ACC112 (cell line): ENCODE measurements at regions not wholly inside any gene's neighbourhood (a gene's known extent, or its start where the extent isn't known, plus 50 kb on each side); places are given as distances from the start of the nearest gene placed in this dataset.

ENCODE experiments used
- H2AFZ ChIP-seq: fragments of 200-600 bp; sonication (generic); one replicate; pipeline ENCODE4 v1.6.0; 2017; ENCODE audit warnings: antibody characterized with exemption, low read length; ENCODE audit not compliant: unreplicated experiment
- H3K27ac ChIP-seq: fragments of 200-600 bp; sonication (generic); 2 replicates; pipeline ENCODE4 v1.5.1; 2014; ENCODE audit warnings: low read depth, mild to moderate bottlenecking, antibody characterized with exemption, low read length, moderate library complexity
- H3K27me3 ChIP-seq: fragments of 200-600 bp; sonication (generic); 2 replicates; pipeline ENCODE4 v1.6.1; 2014; ENCODE audit warnings: mild to moderate bottlenecking, antibody characterized with exemption, low read length, moderate library complexity, mixed read lengths; ENCODE audit not compliant: insufficient read depth
- H3K36me3 ChIP-seq: fragments of 200-600 bp; sonication (generic); 2 replicates; pipeline ENCODE4 v1.6.1; 2016; ENCODE audit warnings: mild to moderate bottlenecking, antibody characterized with exemption, low read length, moderate library complexity, mixed read lengths; ENCODE audit not compliant: insufficient read depth
- H3K4me1 ChIP-seq: fragments of 200-600 bp; sonication (generic); one replicate; pipeline ENCODE4 v1.6.1; 2016; ENCODE audit warnings: low read length, mixed read lengths; ENCODE audit not compliant: insufficient read depth, unreplicated experiment, control insufficient read depth
- H3K4me3 ChIP-seq: fragments of 200-600 bp; sonication (generic); 2 replicates; pipeline ENCODE4 v1.5.1; 2014; ENCODE audit warnings: mild to moderate bottlenecking, low read depth, low read length
- H3K79me2 ChIP-seq: fragments of 200-600 bp; sonication (generic); one replicate; pipeline ENCODE4 v1.6.0; 2016; ENCODE audit warnings: low read length; ENCODE audit not compliant: control insufficient read depth, unreplicated experiment, insufficient read depth

- Histone ChIP-seq H3K36me3 (no peaks in the 10 kb centered on the region), H3K79me2 (no peaks in the 10 kb centered on the region), H2AFZ (no peak overlapping the region), H3K4me1 (no peaks in the 10 kb centered on the region), H3K27ac (no peak overlapping the region), H3K27me3 (no peaks in the 10 kb centered on the region), H3K4me3 (no peak overlapping the region)
Measured at GRCh38 chr3:81968658-81969057, 207.2 kb upstream of the GBE1 start.

GRCh38 chr3:81967393-81967792 lies 205.9 kb upstream of the GBE1 start:
- Histone ChIP-seq H3K36me3 (no peaks in the 10 kb centered on the region), H3K4me1 (no peaks in the 10 kb centered on the region), H3K79me2 (no peaks in the 10 kb centered on the region), H3K4me3 (no peak overlapping the region), H3K27ac (no peak overlapping the region), H2AFZ (no peak overlapping the region), H3K27me3 (no peaks in the 10 kb centered on the region)

- Histone ChIP-seq H3K36me3 (no peaks in the 10 kb centered on the region), H3K4me3 (no peak overlapping the region), H3K27me3 (no peaks in the 10 kb centered on the region), H3K4me1 (no peaks in the 10 kb centered on the region), H3K79me2 (no peaks in the 10 kb centered on the region), H2AFZ (no peak overlapping the region), H3K27ac (no peak overlapping the region)
Measured at GRCh38 chr3:81965696-81966095, 204.3 kb upstream of the GBE1 start.

- H3K27ac ChIP-seq = no peak overlapping the region
- H3K4me3 ChIP-seq = no peak overlapping the region
- no peaks in the 10 kb centered on the region for H3K4me1 ChIP-seq
- H2AFZ ChIP-seq = no peak overlapping the region
- H3K27me3 ChIP-seq = no peaks in the 10 kb centered on the region
- H3K79me2 ChIP-seq = no peaks in the 10 kb centered on the region
- H3K36me3 ChIP-seq = no peaks in the 10 kb centered on the region
Measured at GRCh38 chr3:81962396-81962795, 201.0 kb upstream of the GBE1 start.

- Histone ChIP-seq H3K79me2 (no peaks in the 10 kb centered on the region), H3K36me3 (no peaks in the 10 kb centered on the region), H2AFZ (no peak overlapping the region), H3K4me1 (no peaks in the 10 kb centered on the region), H3K27me3 (no peaks in the 10 kb centered on the region), H3K27ac (no peak overlapping the region), H3K4me3 (no peak overlapping the region)
Measured at GRCh38 chr3:81958972-81959640, 197.7 kb upstream of the GBE1 start.

- H3K4me3 ChIP-seq = peak overlapping the region; percentile 50
- H3K36me3 ChIP-seq = no peaks in the 10 kb centered on the region
- H3K4me1 ChIP-seq = no peaks in the 10 kb centered on the region
- H2AFZ ChIP-seq = peak overlapping the region; percentile 6
- H3K79me2 ChIP-seq = no peaks in the 10 kb centered on the region
- no peaks in the 10 kb centered on the region for H3K27me3 ChIP-seq
- H3K27ac ChIP-seq = no peak overlapping the region
Measured at GRCh38 chr3:81955878-81956277, 194.4 kb upstream of the GBE1 start.

- Histone ChIP-seq H3K4me1 (no peaks in the 10 kb centered on the region), H3K79me2 (no peaks in the 10 kb centered on the region), H3K4me3 (no peak overlapping the region), H2AFZ (no peak overlapping the region), H3K27ac (no peak overlapping the region), H3K36me3 (no peaks in the 10 kb centered on the region), H3K27me3 (no peaks in the 10 kb centered on the region)
Measured at GRCh38 chr3:81953111-81953510, 191.7 kb upstream of the GBE1 start.

GRCh38 chr3:81952141-81952540 lies 190.7 kb upstream of the GBE1 start:
- no peak overlapping the region for H3K4me3 ChIP-seq
- H2AFZ ChIP-seq = no peak overlapping the region

GRCh38 chr3:81951636-81952035 lies 190.2 kb upstream of the GBE1 start:
- H3K27me3 ChIP-seq = no peaks in the 10 kb centered on the region
- H3K36me3 ChIP-seq = no peaks in the 10 kb centered on the region
- no peaks in the 10 kb centered on the region for H3K79me2 ChIP-seq
- no peak overlapping the region for H3K4me3 ChIP-seq
- no peak overlapping the region for H2AFZ ChIP-seq
- H3K4me1 ChIP-seq = no peaks in the 10 kb centered on the region
- no peak overlapping the region for H3K27ac ChIP-seq

More at GRCh38 chr3:81952141-81952540, 190.7 kb upstream of the GBE1 start:
- Histone ChIP-seq H3K36me3 (no peaks in the 10 kb centered on the region), H3K4me1 (no peaks in the 10 kb centered on the region), H3K79me2 (no peaks in the 10 kb centered on the region), H3K27ac (no peak overlapping the region), H3K27me3 (no peaks in the 10 kb centered on the region)

GRCh38 chr3:81951106-81951505 lies 189.7 kb upstream of the GBE1 start:
- H3K4me1 ChIP-seq = no peaks in the 10 kb centered on the region
- H3K79me2 ChIP-seq = no peaks in the 10 kb centered on the region
- no peak overlapping the region for H3K27ac ChIP-seq
- H2AFZ ChIP-seq = no peak overlapping the region
- H3K27me3 ChIP-seq = no peaks in the 10 kb centered on the region
- H3K36me3 ChIP-seq = no peaks in the 10 kb centered on the region
- H3K4me3 ChIP-seq = no peak overlapping the region

GRCh38 chr3:81947359-81947758 lies 185.9 kb upstream of the GBE1 start:
- no peak overlapping the region for H3K4me3 ChIP-seq
- no peaks in the 10 kb centered on the region for H3K36me3 ChIP-seq
- no peaks in the 10 kb centered on the region for H3K27me3 ChIP-seq
- H3K4me1 ChIP-seq = no peaks in the 10 kb centered on the region
- H2AFZ ChIP-seq = no peak overlapping the region
- no peak overlapping the region for H3K27ac ChIP-seq
- no peaks in the 10 kb centered on the region for H3K79me2 ChIP-seq
